ENCODE measurements at regions not wholly inside any gene's neighbourhood (a gene's known extent, or its start where the extent isn't known, plus 50 kb on each side); places are given as distances from the start of the nearest gene placed in this dataset.

DNA sequence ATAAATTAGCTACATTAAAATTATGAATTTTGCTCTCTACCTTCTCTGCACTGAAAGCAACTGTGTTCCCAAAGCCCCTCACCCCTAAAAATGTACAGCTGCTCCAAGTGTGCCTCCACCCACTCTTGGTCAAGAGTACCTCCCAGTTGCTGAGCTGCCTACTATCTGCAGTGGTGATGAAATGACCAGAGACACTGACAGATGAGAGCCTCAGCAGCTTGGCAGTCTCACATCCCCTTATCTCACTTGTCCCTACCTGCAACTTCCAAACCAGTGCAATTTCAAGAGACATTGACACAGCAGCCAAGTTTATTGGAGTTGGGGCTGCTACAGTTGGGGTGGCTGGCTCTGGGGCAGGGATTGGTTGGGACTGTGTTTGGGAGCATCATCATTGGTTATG, 52.2 kb upstream of the COL6A5 start:
- no peaks in the 10 kb centered on the region for H3K4me1 ChIP-seq (ENCODE audit: control insufficient read depth, insufficient read depth, low read length)
- H3K4me2 ChIP-seq (ENCODE audit: control insufficient read depth, insufficient read depth): no peak overlapping the region
- ATAC-seq: no peak
- ChIA-PET POLR2A (no interaction called here), SMC1A (ENCODE audit: uncharacterized antibody, unreplicated experiment) (no interaction called here), CTCF (no interaction called here), RAD21 (ENCODE audit: unreplicated experiment) (no interaction called here)
- no peak overlapping the region for H3K27ac ChIP-seq (ENCODE audit: control insufficient read depth, insufficient read depth)
- in situ Hi-C loops (cut with MboI) (no loop called here), intact Hi-C loops (cut with micrococcal nuclease; ENCODE audit: unreplicated experiment) (no loop called here)
- no TSS peak for BruUV-seq (replicated peaks)
- H3K27me3 ChIP-seq (replicated peaks in 1 of 2; ENCODE audit: control insufficient read depth in 2 of 2, insufficient read depth in 2 of 2, low read length in 1 of 2): no peaks in the 10 kb centered on the region
- H2AFZ ChIP-seq (ENCODE audit: control insufficient read depth, low read depth, low read length): no peak overlapping the region
- no peaks in the 10 kb centered on the region for H3K9me3 ChIP-seq (replicated peaks; ENCODE audit: control insufficient read depth, insufficient read depth, low read length)
- DNase-seq (ENCODE audit: low read depth, low spot score): no peak
- H3K9ac ChIP-seq (ENCODE audit: control insufficient read depth, insufficient read depth, low read length): no peak overlapping the region
- no peak for FAIRE-seq
- no peaks in the 10 kb centered on the region for H3K36me3 ChIP-seq (ENCODE audit: control insufficient read depth in 2 of 2, insufficient read depth in 2 of 2, low read length in 1 of 2)
- no peaks in the 10 kb centered on the region for H3K79me2 ChIP-seq (ENCODE audit: control insufficient read depth, insufficient read depth, low read length)
- no peak overlapping the region for H3K4me3 ChIP-seq
- no peaks in the 10 kb centered on the region for H4K20me1 ChIP-seq (ENCODE audit: control insufficient read depth, insufficient read depth)
- TF ChIP-seq, protein P1, sequence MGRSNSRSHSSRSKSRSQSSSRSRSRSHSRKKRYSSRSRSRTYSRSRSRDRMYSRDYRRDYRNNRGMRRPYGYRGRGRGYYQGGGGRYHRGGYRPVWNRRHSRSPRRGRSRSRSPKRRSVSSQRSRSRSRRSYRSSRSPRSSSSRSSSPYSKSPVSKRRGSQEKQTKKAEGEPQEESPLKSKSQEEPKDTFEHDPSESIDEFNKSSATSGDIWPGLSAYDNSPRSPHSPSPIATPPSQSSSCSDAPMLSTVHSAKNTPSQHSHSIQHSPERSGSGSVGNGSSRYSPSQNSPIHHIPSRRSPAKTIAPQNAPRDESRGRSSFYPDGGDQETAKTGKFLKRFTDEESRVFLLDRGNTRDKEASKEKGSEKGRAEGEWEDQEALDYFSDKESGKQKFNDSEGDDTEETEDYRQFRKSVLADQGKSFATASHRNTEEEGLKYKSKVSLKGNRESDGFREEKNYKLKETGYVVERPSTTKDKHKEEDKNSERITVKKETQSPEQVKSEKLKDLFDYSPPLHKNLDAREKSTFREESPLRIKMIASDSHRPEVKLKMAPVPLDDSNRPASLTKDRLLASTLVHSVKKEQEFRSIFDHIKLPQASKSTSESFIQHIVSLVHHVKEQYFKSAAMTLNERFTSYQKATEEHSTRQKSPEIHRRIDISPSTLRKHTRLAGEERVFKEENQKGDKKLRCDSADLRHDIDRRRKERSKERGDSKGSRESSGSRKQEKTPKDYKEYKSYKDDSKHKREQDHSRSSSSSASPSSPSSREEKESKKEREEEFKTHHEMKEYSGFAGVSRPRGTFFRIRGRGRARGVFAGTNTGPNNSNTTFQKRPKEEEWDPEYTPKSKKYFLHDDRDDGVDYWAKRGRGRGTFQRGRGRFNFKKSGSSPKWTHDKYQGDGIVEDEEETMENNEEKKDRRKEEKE (IDR thresholded peaks at IDR 0.05): no peak
- TF ChIP-seq KLF5 (IDR thresholded peaks at IDR 0.05; ENCODE audit: partially characterized antibody): no peak
- TF ChIP-seq ETV6 (conservative IDR thresholded peaks at IDR 0.05 in 1 of 2, IDR thresholded peaks at IDR 0.05 in 1 of 2; ENCODE audit: borderline replicate concordance in 1 of 2, low read depth in 1 of 2): no peak
- TF ChIP-seq ZZZ3 (IDR thresholded peaks at IDR 0.05; ENCODE audit: control insufficient read depth, insufficient read length, low read depth): no peak
- no peak for TF ChIP-seq ATF7 (IDR thresholded peaks at IDR 0.05; ENCODE audit: low read depth)
- TF ChIP-seq IKZF2 (IDR thresholded peaks at IDR 0.05): no peak
- TF ChIP-seq YBX1 (IDR thresholded peaks at IDR 0.05): no peak
- no peak for TF ChIP-seq POLR2AphosphoS2 (IDR thresholded peaks at IDR 0.05; ENCODE audit: low read depth, low read length)
- TF ChIP-seq GATAD2B (conservative IDR thresholded peaks at IDR 0.05; ENCODE audit: low read depth): no peak
- no peak for TF ChIP-seq SUPT20H (IDR thresholded peaks at IDR 0.05; ENCODE audit: borderline replicate concordance, control insufficient read depth, low read depth, low read length)
- no peak for TF ChIP-seq SIX5 (IDR thresholded peaks at IDR 0.05; ENCODE audit: low read depth, low read length, severe bottlenecking)
- TF ChIP-seq, protein P2, sequence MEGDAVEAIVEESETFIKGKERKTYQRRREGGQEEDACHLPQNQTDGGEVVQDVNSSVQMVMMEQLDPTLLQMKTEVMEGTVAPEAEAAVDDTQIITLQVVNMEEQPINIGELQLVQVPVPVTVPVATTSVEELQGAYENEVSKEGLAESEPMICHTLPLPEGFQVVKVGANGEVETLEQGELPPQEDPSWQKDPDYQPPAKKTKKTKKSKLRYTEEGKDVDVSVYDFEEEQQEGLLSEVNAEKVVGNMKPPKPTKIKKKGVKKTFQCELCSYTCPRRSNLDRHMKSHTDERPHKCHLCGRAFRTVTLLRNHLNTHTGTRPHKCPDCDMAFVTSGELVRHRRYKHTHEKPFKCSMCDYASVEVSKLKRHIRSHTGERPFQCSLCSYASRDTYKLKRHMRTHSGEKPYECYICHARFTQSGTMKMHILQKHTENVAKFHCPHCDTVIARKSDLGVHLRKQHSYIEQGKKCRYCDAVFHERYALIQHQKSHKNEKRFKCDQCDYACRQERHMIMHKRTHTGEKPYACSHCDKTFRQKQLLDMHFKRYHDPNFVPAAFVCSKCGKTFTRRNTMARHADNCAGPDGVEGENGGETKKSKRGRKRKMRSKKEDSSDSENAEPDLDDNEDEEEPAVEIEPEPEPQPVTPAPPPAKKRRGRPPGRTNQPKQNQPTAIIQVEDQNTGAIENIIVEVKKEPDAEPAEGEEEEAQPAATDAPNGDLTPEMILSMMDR (IDR thresholded peaks at IDR 0.05 in 2 of 3, conservative IDR thresholded peaks at IDR 0.05 in 1 of 3; ENCODE audit: control insufficient read depth in 2 of 3, extremely low read depth in 1 of 3, insufficient read depth in 1 of 3, low read depth in 3 of 3, low read length in 3 of 3): no peak
- no peak for TF ChIP-seq CHD4 (IDR thresholded peaks at IDR 0.05)
- TF ChIP-seq, protein P3, sequence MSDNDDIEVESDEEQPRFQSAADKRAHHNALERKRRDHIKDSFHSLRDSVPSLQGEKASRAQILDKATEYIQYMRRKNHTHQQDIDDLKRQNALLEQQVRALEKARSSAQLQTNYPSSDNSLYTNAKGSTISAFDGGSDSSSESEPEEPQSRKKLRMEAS (IDR thresholded peaks at IDR 0.05; ENCODE audit: low read depth, low read length): no peak
- no peak for TF ChIP-seq TARDBP (IDR thresholded peaks at IDR 0.05; ENCODE audit: borderline replicate concordance)
- no peak for TF ChIP-seq MTA2 (IDR thresholded peaks at IDR 0.05; ENCODE audit: low read depth)
- no peak for TF ChIP-seq MTA3 (IDR thresholded peaks at IDR 0.05; ENCODE audit: borderline replicate concordance, low read length)

Measured in GM12878 (cell line).